Tongue (tissue), 1 donor: ENCODE measurements at regions not wholly inside any gene's neighbourhood (a gene's known extent, or its start where the extent isn't known, plus 50 kb on each side); places are given as distances from the start of the nearest gene placed in this dataset.

Experiments used
- DNase-seq: peaks from one replicate; pipeline ENCODE4 v3.0.0-alpha.2; 2015

GRCh38 chr1:38571726-38572125 lies 287.8 kb downstream of the RRAGC start:
- peak; percentile 77 for DNase-seq

- no peak for DNase-seq
Observed at GRCh38 chr1:38570657-38570975, 289.0 kb downstream of the RRAGC start.

GRCh38 chr1:38569932-38570656 lies 289.5 kb downstream of the RRAGC start:
- no peak for DNase-seq

GRCh38 chr1:38568061-38568857 lies 291.3 kb downstream of the RRAGC start:
- DNase-seq: no peak

GRCh38 chr1:38567401-38567800 lies 292.2 kb downstream of the RRAGC start:
- DNase-seq: no peak

GRCh38 chr1:38565020-38565491 lies 294.5 kb downstream of the RRAGC start:
- peak; percentile 57 for DNase-seq

GRCh38 chr1:38563942-38564735 lies 295.4 kb downstream of the RRAGC start:
- DNase-seq: no peak

GRCh38 chr1:38561725-38562124 lies 297.8 kb downstream of the RRAGC start:
- no peak for DNase-seq

GRCh38 chr1:38561110-38561509 lies 298.5 kb downstream of the RRAGC start:
- no peak for DNase-seq

- DNase-seq: no peak
Observed at GRCh38 chr1:38560457-38560856, 299.1 kb downstream of the RRAGC start.

- DNase-seq: no peak
Observed at GRCh38 chr1:38559446-38560165, 300.0 kb downstream of the RRAGC start.

- no peak for DNase-seq
Observed at GRCh38 chr1:38558500-38559445, 300.8 kb downstream of the RRAGC start.

- no peak for DNase-seq
Observed at GRCh38 chr1:38558055-38558454, 301.5 kb downstream of the RRAGC start.

GRCh38 chr1:38555594-38555993 lies 304.0 kb downstream of the RRAGC start:
- no peak for DNase-seq

GRCh38 chr1:38555130-38555529 lies 304.4 kb downstream of the RRAGC start:
- no peak for DNase-seq

GRCh38 chr1:38551318-38552307 lies 308.0 kb downstream of the RRAGC start:
- no peak for DNase-seq

- DNase-seq: no peak
Observed at GRCh38 chr1:38549191-38549590, 310.4 kb downstream of the RRAGC start.

GRCh38 chr1:38547321-38547720 lies 312.3 kb downstream of the RRAGC start:
- DNase-seq: peak; percentile 56

- DNase-seq: peak; percentile 48
Observed at GRCh38 chr1:38546636-38547035, 312.9 kb downstream of the RRAGC start.

GRCh38 chr1:38541223-38541622 lies 318.3 kb downstream of the RRAGC start:
- DNase-seq: no peak
